ENCODE measurements at regions not wholly inside any gene's neighbourhood (a gene's known extent, or its start where the extent isn't known, plus 50 kb on each side); places are given as distances from the start of the nearest gene placed in this dataset.
"Not testable (repeated sequence)": the region's sequence is repeated elsewhere in the genome, so short reads cannot be mapped to it uniquely, and the experiment has no call there.

GRCh38 chr2:63740943-63741342, 100.8 kb upstream of the UGP2 start:
- TF ChIP-seq CTCF (conservative IDR thresholded peaks at IDR 0.05; ENCODE audit: low read depth): no peak

GRCh38 chr2:63741884-63742579, 99.7 kb upstream of the UGP2 start:
- H3K27ac ChIP-seq: no peak overlapping the region
- CTCF ChIA-PET: no interaction called here
- POLR2A ChIA-PET (ENCODE audit: low non-redundant PET): no interaction called here
- no peak for TF ChIP-seq CTCF (conservative IDR thresholded peaks at IDR 0.05; ENCODE audit: low read depth)
- DNase-seq (ENCODE audit: low spot score): peak; percentile 24

More at GRCh38 chr2:63740943-63741342, 100.8 kb upstream of the UGP2 start:
- ChIA-PET POLR2A (ENCODE audit: low non-redundant PET) (no interaction called here), CTCF (no interaction called here)
- no peak overlapping the region for H3K27ac ChIP-seq
- DNase-seq (ENCODE audit: low spot score): no peak

GRCh38 chr2:63742580-63742976, 99.1 kb upstream of the UGP2 start:
- CTCF ChIA-PET: no interaction called here
- no peak for DNase-seq (ENCODE audit: low spot score)
- no peak for TF ChIP-seq CTCF (conservative IDR thresholded peaks at IDR 0.05; ENCODE audit: low read depth)
- POLR2A ChIA-PET (ENCODE audit: low non-redundant PET): no interaction called here
- H3K27ac ChIP-seq: no peak overlapping the region

- TF ChIP-seq CTCF (conservative IDR thresholded peaks at IDR 0.05; ENCODE audit: low read depth): no peak
- H3K27ac ChIP-seq: no peak overlapping the region
- POLR2A ChIA-PET (ENCODE audit: low non-redundant PET): no interaction called here
- DNase-seq (ENCODE audit: low spot score): no peak
- CTCF ChIA-PET: interaction anchor here (0.6 kb wide), 1 partner anchor 72 kb away, joined by 4 read pairs; no protein-coding TSS in a partner anchor
Measured at GRCh38 chr2:63743170-63743981, 98.3 kb upstream of the UGP2 start.

GRCh38 chr2:63743982-63744966, 97.4 kb upstream of the UGP2 start:
- POLR2A ChIA-PET (ENCODE audit: low non-redundant PET): no interaction called here
- TF ChIP-seq CTCF (conservative IDR thresholded peaks at IDR 0.05; ENCODE audit: low read depth): no peak
- no peak overlapping the region for H3K27ac ChIP-seq
- CTCF ChIA-PET: no interaction called here
- no peak for DNase-seq (ENCODE audit: low spot score)

- DNase-seq (ENCODE audit: low spot score); CTCF ChIA-PET; POLR2A ChIA-PET (ENCODE audit: low non-redundant PET); H3K27ac ChIP-seq: not testable (repeated sequence)
Measured at GRCh38 chr2:63746548-63746947, 95.1 kb upstream of the UGP2 start.

All from RWPE1 (cell line).